ENCODE measurements at regions not wholly inside any gene's neighbourhood (a gene's known extent, or its start where the extent isn't known, plus 50 kb on each side); places are given as distances from the start of the nearest gene placed in this dataset.

GRCh38 chr11:42066113-42066512, 606.7 kb upstream of the LRRC4C start:
- TF ChIP-seq MAX (IDR thresholded peaks at IDR 0.05) = no peak
- TF ChIP-seq EP300 (IDR thresholded peaks at IDR 0.05; ENCODE audit: borderline replicate concordance) = no peak
- TF ChIP-seq ZBTB7A (IDR thresholded peaks at IDR 0.05; ENCODE audit: low read depth) = no peak

GRCh38 chr11:42074306-42074705, 614.9 kb upstream of the LRRC4C start:
- TF ChIP-seq TCF12 (IDR thresholded peaks at IDR 0.05; ENCODE audit: low read depth) = no peak
- TF ChIP-seq ZBTB7A (IDR thresholded peaks at IDR 0.05; ENCODE audit: low read depth) = no peak
- no peak for TF ChIP-seq FOXM1 (IDR thresholded peaks at IDR 0.05; ENCODE audit: borderline replicate concordance, low read depth)
- TF ChIP-seq YY1 (IDR thresholded peaks at IDR 0.05; ENCODE audit: low read depth) = no peak
- no peak for TF ChIP-seq NFIC (IDR thresholded peaks at IDR 0.05)
- TF ChIP-seq MAX (IDR thresholded peaks at IDR 0.05) = no peak
- TF ChIP-seq TAF1 (IDR thresholded peaks at IDR 0.05; ENCODE audit: low read depth) = no peak
- TF ChIP-seq USF1 (IDR thresholded peaks at IDR 0.05) = no peak
- no peak for TF ChIP-seq RAD21 (IDR thresholded peaks at IDR 0.05; ENCODE audit: low read depth)
- TF ChIP-seq EGR1 (IDR thresholded peaks at IDR 0.05) = no peak
- TF ChIP-seq REST (IDR thresholded peaks at IDR 0.05; ENCODE audit: low read depth) = no peak
- no peak for TF ChIP-seq CREB1 (IDR thresholded peaks at IDR 0.05; ENCODE audit: low read depth)
- no peak for TF ChIP-seq EP300 (IDR thresholded peaks at IDR 0.05; ENCODE audit: borderline replicate concordance)
- TF ChIP-seq TEAD4 (IDR thresholded peaks at IDR 0.05) = no peak

- no peak for TF ChIP-seq YY1 (IDR thresholded peaks at IDR 0.05; ENCODE audit: low read depth)
- no peak for TF ChIP-seq ZBTB7A (IDR thresholded peaks at IDR 0.05; ENCODE audit: low read depth)
- no peak for TF ChIP-seq EGR1 (IDR thresholded peaks at IDR 0.05)
- no peak for TF ChIP-seq USF1 (IDR thresholded peaks at IDR 0.05)
- no peak for TF ChIP-seq RAD21 (IDR thresholded peaks at IDR 0.05; ENCODE audit: low read depth)
- TF ChIP-seq REST (IDR thresholded peaks at IDR 0.05; ENCODE audit: low read depth) = no peak
- no peak for TF ChIP-seq TEAD4 (IDR thresholded peaks at IDR 0.05)
- no peak for TF ChIP-seq CREB1 (IDR thresholded peaks at IDR 0.05; ENCODE audit: low read depth)
- no peak for TF ChIP-seq FOXM1 (IDR thresholded peaks at IDR 0.05; ENCODE audit: borderline replicate concordance, low read depth)
- no peak for TF ChIP-seq NFIC (IDR thresholded peaks at IDR 0.05)
- TF ChIP-seq EP300 (IDR thresholded peaks at IDR 0.05; ENCODE audit: borderline replicate concordance) = no peak
- no peak for TF ChIP-seq CEBPB (IDR thresholded peaks at IDR 0.05)
- no peak for TF ChIP-seq TCF12 (IDR thresholded peaks at IDR 0.05; ENCODE audit: low read depth)
- TF ChIP-seq MAX (IDR thresholded peaks at IDR 0.05) = no peak
Measured at GRCh38 chr11:42075180-42075579, 615.7 kb upstream of the LRRC4C start.

- no peak for TF ChIP-seq TCF12 (IDR thresholded peaks at IDR 0.05; ENCODE audit: low read depth)
- no peak for TF ChIP-seq YY1 (IDR thresholded peaks at IDR 0.05; ENCODE audit: low read depth)
- TF ChIP-seq RAD21 (IDR thresholded peaks at IDR 0.05; ENCODE audit: low read depth) = no peak
- no peak for TF ChIP-seq CEBPB (IDR thresholded peaks at IDR 0.05)
- no peak for TF ChIP-seq MAX (IDR thresholded peaks at IDR 0.05)
- no peak for TF ChIP-seq NFIC (IDR thresholded peaks at IDR 0.05)
- no peak for TF ChIP-seq FOXM1 (IDR thresholded peaks at IDR 0.05; ENCODE audit: borderline replicate concordance, low read depth)
- no peak for TF ChIP-seq REST (IDR thresholded peaks at IDR 0.05; ENCODE audit: low read depth)
- TF ChIP-seq USF1 (IDR thresholded peaks at IDR 0.05) = no peak
- TF ChIP-seq ZBTB7A (IDR thresholded peaks at IDR 0.05; ENCODE audit: low read depth) = no peak
- TF ChIP-seq CREB1 (IDR thresholded peaks at IDR 0.05; ENCODE audit: low read depth) = no peak
Measured at GRCh38 chr11:42077794-42078193, 618.3 kb upstream of the LRRC4C start.
